Endodermal cell (in vitro differentiated cells): ENCODE measurements at regions not wholly inside any gene's neighbourhood (a gene's known extent, or its start where the extent isn't known, plus 50 kb on each side); places are given as distances from the start of the nearest gene placed in this dataset.
A peak's percentile ranks its signal among the peaks of the same experiment; 100 is the strongest.

Experiments used
- DNase-seq: peaks from one replicate; pipeline ENCODE4 v3.0.0-alpha.2; 2017
- H3K27ac ChIP-seq: 2 replicates; pipeline ENCODE4 v1.5.1; 2013; ENCODE audit warnings: mild to moderate bottlenecking, low read depth, low read length, moderate library complexity
- H3K27me3 ChIP-seq: 2 replicates; pipeline ENCODE4 v1.6.1; 2013; ENCODE audit warnings: mild to moderate bottlenecking, low read length, moderate library complexity; ENCODE audit not compliant: insufficient read depth, control insufficient read depth, poor library complexity, severe bottlenecking
- H3K36me3 ChIP-seq: 2 replicates; pipeline ENCODE4 v1.7.0; 2013; ENCODE audit warnings: mild to moderate bottlenecking, low read length, moderate library complexity; ENCODE audit not compliant: control insufficient read depth, insufficient read depth
- H3K4me1 ChIP-seq: one replicate; pipeline ENCODE4 v1.7.0; 2013; ENCODE audit warnings: low read length; ENCODE audit not compliant: control insufficient read depth, insufficient read depth
- H3K4me3 ChIP-seq: 2 replicates; pipeline ENCODE4 v1.5.1; 2013; ENCODE audit warnings: mild to moderate bottlenecking, low read length, moderate library complexity
- H3K9ac ChIP-seq: 2 replicates; pipeline ENCODE4 v1.6.1; 2013; ENCODE audit warnings: mild to moderate bottlenecking, low read length, moderate library complexity; ENCODE audit not compliant: poor library complexity, severe bottlenecking; ENCODE audit errors: extremely low read depth
- H3K9me3 ChIP-seq: 2 replicates; pipeline ENCODE4 v1.6.1; 2013; ENCODE audit warnings: mild to moderate bottlenecking, low read length, moderate library complexity; ENCODE audit not compliant: control insufficient read depth
- H3K27ac Mint-ChIP-seq: 2 replicates; pipeline ENCODE4 v1.8.0; 2020; ENCODE audit warnings: mixed read lengths
- H3K27me3 Mint-ChIP-seq: 2 replicates; pipeline ENCODE4 v1.8.0; 2021; ENCODE audit warnings: mild to moderate bottlenecking, mixed read lengths; ENCODE audit not compliant: insufficient read depth
- H3K36me3 Mint-ChIP-seq: 2 replicates; pipeline ENCODE4 v1.8.0; 2020; ENCODE audit warnings: low read depth, mixed read lengths
- H3K4me1 Mint-ChIP-seq: 2 replicates; pipeline ENCODE4 v1.8.0; 2020; ENCODE audit warnings: mixed read lengths
- H3K4me3 Mint-ChIP-seq: 2 replicates; pipeline ENCODE4 v1.8.0; 2020; ENCODE audit warnings: mild to moderate bottlenecking, moderate library complexity, mixed read lengths
- H3K9me3 Mint-ChIP-seq: 2 replicates; pipeline ENCODE4 v1.8.0; 2020; ENCODE audit warnings: mild to moderate bottlenecking, mixed read lengths
- WGBS, 2 experiments: methylation state at CpG; one replicate each; pipeline versions ENCODE4 v1.1.5 to v1.1.7; 2013; ENCODE audit warnings: missing lambda C conversion rate in 2 of 2, mixed read lengths in 1 of 2; ENCODE audit not compliant: insufficient coverage in 1 of 2, insufficient read length in 1 of 2; 5-methylcytosine and 5-hydroxymethylcytosine counted together
- TF ChIP-seq, protein P1 (sequence below): fragments of 200-600 bp; sonication (generic); conservative IDR thresholded peaks from 2 replicates; pipeline ENCODE4 v1.5.0; 2021; ENCODE audit warnings: antibody characterized with exemption, mild to moderate bottlenecking

DNA sequence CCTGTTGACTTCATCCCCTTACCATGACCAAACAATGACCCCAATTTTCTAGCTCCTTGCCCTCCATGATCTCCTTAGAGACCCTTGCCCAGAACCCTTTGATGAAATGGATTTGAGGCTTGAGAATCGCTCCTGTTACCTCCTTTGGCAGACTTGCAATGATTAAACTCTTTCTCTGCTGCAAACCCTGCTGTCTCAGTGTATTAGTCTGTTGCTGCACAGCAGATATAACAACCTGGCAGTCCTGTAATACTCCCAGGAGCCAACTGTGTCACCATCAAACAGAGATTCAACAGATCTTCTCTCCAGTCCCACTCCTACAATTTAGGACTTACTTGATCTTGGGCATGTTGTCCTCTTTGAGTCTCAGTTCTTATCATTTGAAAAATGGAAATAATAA lies 242.9 kb downstream of the HRH4 start:
- Histone ChIP-seq H3K4me1 (peaks cover 7% of the 10 kb centered on the region), H3K27me3 (no peaks in the 10 kb centered on the region), H3K4me3 (peak overlapping the region; percentile 61), H3K27ac (no peak overlapping the region), H3K36me3 (no peaks in the 10 kb centered on the region), H3K9me3 (peaks cover 40% of the 10 kb centered on the region), H3K9ac (no peak overlapping the region)
- Mint-ChIP-seq H3K4me3 (no peak overlapping the region), H3K4me1 (peaks cover 11% of the 10 kb centered on the region), H3K9me3 (peaks cover 37% of the 10 kb centered on the region), H3K27me3 (peaks cover 5% of the 10 kb centered on the region), H3K36me3 (peaks cover 8% of the 10 kb centered on the region), H3K27ac (no peak overlapping the region)
- 100% methylated on average over 1 of the region's 1 CpG for WGBS, 2 experiments
- DNase-seq = no peak
- TF ChIP-seq, protein P1, sequence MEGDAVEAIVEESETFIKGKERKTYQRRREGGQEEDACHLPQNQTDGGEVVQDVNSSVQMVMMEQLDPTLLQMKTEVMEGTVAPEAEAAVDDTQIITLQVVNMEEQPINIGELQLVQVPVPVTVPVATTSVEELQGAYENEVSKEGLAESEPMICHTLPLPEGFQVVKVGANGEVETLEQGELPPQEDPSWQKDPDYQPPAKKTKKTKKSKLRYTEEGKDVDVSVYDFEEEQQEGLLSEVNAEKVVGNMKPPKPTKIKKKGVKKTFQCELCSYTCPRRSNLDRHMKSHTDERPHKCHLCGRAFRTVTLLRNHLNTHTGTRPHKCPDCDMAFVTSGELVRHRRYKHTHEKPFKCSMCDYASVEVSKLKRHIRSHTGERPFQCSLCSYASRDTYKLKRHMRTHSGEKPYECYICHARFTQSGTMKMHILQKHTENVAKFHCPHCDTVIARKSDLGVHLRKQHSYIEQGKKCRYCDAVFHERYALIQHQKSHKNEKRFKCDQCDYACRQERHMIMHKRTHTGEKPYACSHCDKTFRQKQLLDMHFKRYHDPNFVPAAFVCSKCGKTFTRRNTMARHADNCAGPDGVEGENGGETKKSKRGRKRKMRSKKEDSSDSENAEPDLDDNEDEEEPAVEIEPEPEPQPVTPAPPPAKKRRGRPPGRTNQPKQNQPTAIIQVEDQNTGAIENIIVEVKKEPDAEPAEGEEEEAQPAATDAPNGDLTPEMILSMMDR = no peak

DNA sequence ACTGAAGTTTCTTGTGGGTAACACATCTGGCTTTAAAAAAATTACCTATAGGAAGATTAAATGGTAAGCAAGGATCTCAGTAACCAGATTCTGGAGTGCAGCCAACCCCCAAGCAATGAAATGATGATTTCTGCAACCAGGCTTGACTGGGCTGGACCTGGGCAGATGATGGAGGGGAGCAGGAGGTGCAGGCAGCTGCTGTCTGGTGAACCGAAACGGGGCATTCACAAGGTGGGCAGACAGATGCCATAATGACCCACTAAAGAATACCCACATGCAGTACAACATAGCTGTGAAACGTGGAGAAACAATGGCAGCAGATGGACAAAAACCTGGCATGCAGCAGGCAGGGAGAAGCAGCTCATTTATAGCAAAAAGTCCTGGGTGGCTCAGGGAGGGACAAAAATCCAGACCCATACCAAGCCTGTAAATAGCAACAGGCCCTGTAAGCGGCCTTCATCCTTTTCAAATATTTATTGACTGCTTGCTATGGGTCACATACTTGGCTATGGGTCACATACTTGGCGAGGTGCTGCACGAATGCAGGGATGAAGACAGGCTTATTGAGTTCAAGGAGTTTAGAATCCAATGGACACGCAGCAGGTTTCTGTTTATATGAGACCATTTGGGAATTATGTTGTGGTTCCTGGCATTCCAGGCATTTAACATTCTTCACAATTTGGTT lies 244.7 kb downstream of the HRH4 start:
- WGBS, 2 experiments = 90 to 91% methylated on average over 5 to 7 of the region's 7 CpGs
- Mint-ChIP-seq H3K4me3 (no peak overlapping the region), H3K9me3 (peaks cover 39% of the 10 kb centered on the region), H3K27ac (no peak overlapping the region), H3K27me3 (peaks cover 3% of the 10 kb centered on the region), H3K4me1 (peaks cover 11% of the 10 kb centered on the region), H3K36me3 (peaks cover 8% of the 10 kb centered on the region)
- DNase-seq = no peak
- H3K9me3 ChIP-seq = peaks cover 40% of the 10 kb centered on the region
- no peaks in the 10 kb centered on the region for H3K27me3 ChIP-seq
- H3K9ac ChIP-seq = no peak overlapping the region
- no peaks in the 10 kb centered on the region for H3K36me3 ChIP-seq
- TF ChIP-seq, protein P1 = no peak
- H3K4me3 ChIP-seq = no peak overlapping the region
- H3K4me1 ChIP-seq = peaks cover 7% of the 10 kb centered on the region
- no peak overlapping the region for H3K27ac ChIP-seq

DNA sequence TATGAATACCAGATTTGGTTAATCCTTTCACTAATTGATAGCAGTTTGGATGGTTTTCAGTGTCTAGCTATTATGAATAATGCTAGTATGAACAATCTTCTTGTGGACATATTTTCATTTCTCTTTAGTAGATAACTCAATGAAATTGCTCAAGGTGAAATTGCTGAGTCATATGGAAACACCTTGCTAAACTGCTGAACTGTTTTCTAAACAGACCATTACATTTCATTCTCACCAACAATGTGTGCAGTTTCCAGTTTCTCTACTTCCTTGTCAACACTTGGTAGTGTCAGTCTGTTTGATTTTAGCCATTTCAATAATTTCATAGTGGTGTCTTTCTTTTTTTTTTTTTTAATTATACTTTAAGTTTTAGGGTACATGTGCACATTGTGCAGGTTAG lies 250.0 kb downstream of the HRH4 start:
- no peak overlapping the region for H3K4me3 ChIP-seq
- H3K9ac ChIP-seq = no peak overlapping the region
- no peak overlapping the region for H3K27ac ChIP-seq
- Mint-ChIP-seq H3K36me3 (no peaks in the 10 kb centered on the region), H3K4me3 (no peak overlapping the region), H3K27ac (no peak overlapping the region), H3K9me3 (peaks cover 2% of the 10 kb centered on the region), H3K27me3 (no peaks in the 10 kb centered on the region), H3K4me1 (no peaks in the 10 kb centered on the region)
- H3K27me3 ChIP-seq = no peaks in the 10 kb centered on the region
- H3K4me1 ChIP-seq = no peaks in the 10 kb centered on the region
- H3K36me3 ChIP-seq = no peaks in the 10 kb centered on the region
- DNase-seq = no peak
- H3K9me3 ChIP-seq = peaks cover 5% of the 10 kb centered on the region
- TF ChIP-seq, protein P1 = no peak
